ENCODE measurements at regions not wholly inside any gene's neighbourhood (a gene's known extent, or its start where the extent isn't known, plus 50 kb on each side); places are given as distances from the start of the nearest gene placed in this dataset.

DNA sequence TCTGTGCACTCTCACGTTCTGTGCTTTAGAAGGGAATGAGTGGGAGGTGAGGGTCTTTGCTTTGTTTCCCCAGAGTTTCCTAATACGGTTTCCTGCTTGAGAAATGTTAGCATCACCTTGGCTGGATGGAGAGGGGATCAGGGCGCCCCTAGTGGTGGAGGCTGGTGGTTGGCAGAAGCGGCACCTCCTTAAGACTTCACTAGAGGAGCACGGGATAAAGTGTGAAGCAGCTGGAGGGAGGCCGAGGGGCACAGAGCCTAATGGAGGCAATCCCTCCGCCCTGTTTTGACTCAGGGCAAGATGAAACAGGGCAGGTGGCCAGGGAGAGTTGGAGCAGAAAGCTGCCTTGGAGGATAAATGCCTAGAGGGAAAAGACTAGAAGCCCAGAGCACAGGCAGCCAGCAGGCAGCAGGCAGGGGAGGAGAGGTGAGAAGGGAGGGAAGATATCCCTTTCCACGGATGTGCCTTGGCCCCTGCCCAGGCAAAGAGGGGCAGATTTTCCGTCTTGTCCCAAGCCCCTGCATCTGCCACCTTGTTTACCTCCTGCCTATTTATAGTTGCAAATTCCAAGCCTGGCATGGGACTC, 56.0 kb upstream of the BTRC start:
- DNase-seq (ENCODE audit: low read depth) = peak; percentile 64

DNA sequence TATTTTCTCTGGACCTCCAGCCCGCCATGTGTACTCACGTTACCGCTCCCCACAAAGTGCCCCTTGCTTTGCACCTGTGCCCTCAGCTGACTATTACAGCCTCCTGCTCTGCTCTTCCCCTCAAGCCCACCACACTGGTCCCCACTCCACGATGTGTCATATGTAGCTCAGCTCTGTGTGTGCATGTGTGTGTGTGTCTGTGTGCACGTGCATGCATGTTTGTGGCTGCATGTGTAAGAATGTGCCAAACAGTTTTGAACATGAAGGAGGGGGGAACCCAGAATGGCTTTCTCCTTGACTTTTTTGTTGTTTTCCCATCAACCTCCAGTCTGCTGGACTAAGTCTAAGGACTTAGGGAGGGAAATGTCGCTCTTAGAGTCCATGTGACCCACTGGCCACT, 54.8 kb upstream of the BTRC start:
- DNase-seq (ENCODE audit: low read depth) = no peak

- DNase-seq (ENCODE audit: low read depth) = peak; percentile 66
These were observed 52.7 kb upstream of the BTRC start for GRCh38 chr10:101301111-101301731.

- no peak for DNase-seq (ENCODE audit: low read depth)
These were observed 50.8 kb upstream of the BTRC start for GRCh38 chr10:101303087-101303703.
